OCI-LY7 (cell line): ENCODE measurements at regions not wholly inside any gene's neighbourhood (a gene's known extent, or its start where the extent isn't known, plus 50 kb on each side); places are given as distances from the start of the nearest gene placed in this dataset.

Experiments used
- EZH2phosphoT487 ChIP-seq: fragments of 200-600 bp; sonication (generic); IDR thresholded peaks from 2 replicates; pipeline ENCODE4 v1.6.1; 2018; ENCODE audit warnings: low read depth, borderline replicate concordance, mild to moderate bottlenecking, mixed run types, antibody characterized with exemption, low read length, moderate library complexity, mixed read lengths
- TF ChIP-seq, protein P1 (sequence below): fragments of 200-600 bp; sonication (generic); conservative IDR thresholded peaks from 2 replicates; pipeline ENCODE4 v1.5.1; 2014; ENCODE audit warnings: mild to moderate bottlenecking, antibody characterized with exemption, low read length, moderate library complexity, mixed read lengths

DNA sequence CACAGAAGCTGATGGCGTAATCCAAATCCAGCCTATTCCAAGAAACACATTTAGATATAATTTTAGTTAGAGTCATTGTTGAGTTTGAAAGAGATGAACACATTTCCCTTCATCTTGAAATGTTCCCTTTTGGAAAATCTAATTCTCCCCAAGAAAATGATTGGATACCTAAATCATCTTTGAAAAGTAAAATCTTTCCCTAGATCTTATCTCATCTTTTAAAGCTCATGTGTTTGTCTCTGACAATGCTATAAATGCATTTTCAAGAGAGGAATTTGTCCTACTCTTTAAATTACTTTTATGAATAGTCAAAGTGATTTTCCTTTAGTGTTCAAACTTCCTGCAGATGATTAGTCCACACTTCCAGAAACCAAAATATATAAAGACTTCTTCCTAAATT lies 82.6 kb upstream of the CNTN6 start:
- TF ChIP-seq, protein P1, sequence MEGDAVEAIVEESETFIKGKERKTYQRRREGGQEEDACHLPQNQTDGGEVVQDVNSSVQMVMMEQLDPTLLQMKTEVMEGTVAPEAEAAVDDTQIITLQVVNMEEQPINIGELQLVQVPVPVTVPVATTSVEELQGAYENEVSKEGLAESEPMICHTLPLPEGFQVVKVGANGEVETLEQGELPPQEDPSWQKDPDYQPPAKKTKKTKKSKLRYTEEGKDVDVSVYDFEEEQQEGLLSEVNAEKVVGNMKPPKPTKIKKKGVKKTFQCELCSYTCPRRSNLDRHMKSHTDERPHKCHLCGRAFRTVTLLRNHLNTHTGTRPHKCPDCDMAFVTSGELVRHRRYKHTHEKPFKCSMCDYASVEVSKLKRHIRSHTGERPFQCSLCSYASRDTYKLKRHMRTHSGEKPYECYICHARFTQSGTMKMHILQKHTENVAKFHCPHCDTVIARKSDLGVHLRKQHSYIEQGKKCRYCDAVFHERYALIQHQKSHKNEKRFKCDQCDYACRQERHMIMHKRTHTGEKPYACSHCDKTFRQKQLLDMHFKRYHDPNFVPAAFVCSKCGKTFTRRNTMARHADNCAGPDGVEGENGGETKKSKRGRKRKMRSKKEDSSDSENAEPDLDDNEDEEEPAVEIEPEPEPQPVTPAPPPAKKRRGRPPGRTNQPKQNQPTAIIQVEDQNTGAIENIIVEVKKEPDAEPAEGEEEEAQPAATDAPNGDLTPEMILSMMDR = no peak
- no peak for TF ChIP-seq EZH2phosphoT487
